T47D (cell line): ENCODE measurements at regions not wholly inside any gene's neighbourhood (a gene's known extent, or its start where the extent isn't known, plus 50 kb on each side); places are given as distances from the start of the nearest gene placed in this dataset.

Source experiments
- DNase-seq, 2 experiments: peaks; one replicate each; pipeline versions ENCODE4 v3.0.0 to v3.0.0-alpha.2; 2011 to 2012; ENCODE audit warnings: low read depth in 1 of 2, low spot score in 1 of 2
- JUND ChIP-seq: IDR thresholded peaks from 2 replicates; pipeline ENCODE4 v1.6.1; 2012; ENCODE audit warnings: low read depth
- in situ Hi-C: cut with HindIII; loops from 2 replicates; pipeline ENCODE4 v1.10.0; 2016; ENCODE audit warnings: low sequenced_read_pairs, low pct_unique_long_range_greater_than_20kb

DNA sequence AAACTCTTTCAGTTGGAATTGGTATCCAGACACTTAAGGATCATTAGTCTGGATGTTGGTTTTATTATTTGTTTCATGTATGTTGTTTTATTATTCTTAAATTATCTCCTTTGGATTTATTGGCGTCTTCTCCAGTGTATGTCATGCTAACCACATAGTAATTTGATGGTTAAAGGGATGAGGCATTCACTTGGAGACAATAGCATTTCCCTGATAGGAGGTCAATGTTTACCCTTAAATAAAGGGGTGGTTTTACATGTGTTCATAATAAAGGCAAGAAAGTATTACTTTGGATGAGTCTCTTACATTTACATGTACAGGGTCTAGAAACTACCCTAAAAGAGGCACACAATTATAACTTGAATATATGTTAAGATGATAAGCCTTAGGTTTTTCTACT is 51.2 kb upstream of the RNF144B start:
- TF ChIP-seq JUND: no peak
- DNase-seq: no peak
- in situ Hi-C loops: no loop called here

GRCh38 chr6:18334251-18334650 is 52.9 kb upstream of the RNF144B start:
- in situ Hi-C loops: no loop called here
- DNase-seq: no peak
- no peak for TF ChIP-seq JUND

DNA sequence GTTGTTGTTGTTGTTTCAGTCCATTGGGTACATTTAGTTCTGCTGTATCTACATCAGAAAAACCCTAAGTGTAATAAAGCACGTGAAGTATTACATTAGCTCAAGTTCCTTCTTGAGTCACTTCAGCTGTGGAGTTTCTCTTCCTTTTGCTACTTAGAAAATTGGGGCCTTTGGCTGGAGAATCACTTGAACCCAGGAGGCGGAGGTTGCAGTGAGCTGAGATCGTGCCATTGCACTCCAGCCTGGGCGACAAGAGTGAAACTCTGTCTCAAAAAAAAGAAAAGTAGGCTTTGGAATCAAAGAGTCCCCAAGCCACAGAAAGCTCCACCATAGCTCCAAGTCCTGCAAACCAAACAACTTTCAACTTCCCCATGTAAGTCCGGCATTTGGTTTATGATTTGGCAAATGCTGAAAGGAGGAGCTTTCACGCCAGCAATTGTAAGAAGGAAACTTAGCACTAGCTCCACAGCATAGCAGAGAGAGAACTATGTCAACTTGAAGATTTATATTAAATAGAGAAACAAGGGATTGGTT is 56.5 kb upstream of the RNF144B start:
- no peak for DNase-seq
- TF ChIP-seq JUND: no peak
- in situ Hi-C loops: no loop called here

- no peak for TF ChIP-seq JUND
- in situ Hi-C loops: no loop called here
- DNase-seq: no peak
Measured at GRCh38 chr6:18329776-18330175, 57.4 kb upstream of the RNF144B start.

- in situ Hi-C loops: no loop called here
- no peak for DNase-seq
- TF ChIP-seq JUND: no peak
Measured at GRCh38 chr6:18328540-18328939, 58.6 kb upstream of the RNF144B start.

GRCh38 chr6:18328070-18328469 is 59.1 kb upstream of the RNF144B start:
- in situ Hi-C loops: no loop called here
- TF ChIP-seq JUND: no peak
- no peak for DNase-seq

DNA sequence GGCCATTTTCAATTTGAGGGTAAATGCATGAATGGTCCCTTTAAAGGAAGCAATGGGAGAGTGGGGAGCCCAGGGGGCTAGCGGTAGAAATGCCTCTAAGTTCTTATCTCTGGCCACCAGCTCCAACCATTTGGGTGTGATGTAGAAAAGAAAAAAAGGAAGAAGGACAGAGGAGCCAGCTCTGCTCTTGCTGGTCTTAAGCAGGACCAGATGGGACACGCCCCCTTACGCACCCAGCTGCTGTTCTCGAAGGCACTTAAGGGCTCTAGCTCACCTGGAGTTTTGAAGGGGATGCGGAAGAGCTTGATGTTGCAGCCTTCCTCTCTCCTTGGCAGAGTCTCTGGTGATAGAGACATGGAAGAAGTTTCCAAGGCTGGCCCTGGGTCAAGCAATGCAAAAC is 59.5 kb upstream of the RNF144B start:
- no peak for TF ChIP-seq JUND
- no peak for DNase-seq
- in situ Hi-C loops: no loop called here

- in situ Hi-C loops: no loop called here
- peak in 1 of 2 experiments; percentile 49 for DNase-seq
- no peak for TF ChIP-seq JUND
Measured at GRCh38 chr6:18326980-18327379, 60.2 kb upstream of the RNF144B start.

GRCh38 chr6:18326001-18326400 is 61.1 kb upstream of the RNF144B start:
- no peak for DNase-seq
- in situ Hi-C loops: no loop called here
- no peak for TF ChIP-seq JUND

DNA sequence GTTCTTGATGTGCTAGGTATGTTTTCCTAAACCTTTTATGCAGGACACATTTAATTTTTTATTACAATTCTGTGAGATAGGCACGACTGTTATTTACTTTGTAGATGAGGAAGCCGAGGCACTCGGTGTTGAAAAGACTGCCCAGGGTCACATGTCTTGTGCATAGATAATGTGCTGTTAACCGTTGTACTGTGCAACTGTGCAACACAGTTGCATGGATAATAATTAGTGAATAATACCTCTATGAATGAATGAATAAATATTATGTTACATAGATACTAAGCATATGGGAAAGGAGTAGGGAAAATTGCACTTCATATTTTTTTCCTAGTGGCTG is 60.3 kb upstream of the DEK start:
- in situ Hi-C loops: no loop called here
- no peak for TF ChIP-seq JUND
- no peak for DNase-seq

GRCh38 chr6:18323935-18324705 is 59.8 kb upstream of the DEK start:
- no peak for TF ChIP-seq JUND
- DNase-seq: peak; percentile 34 to 71
- in situ Hi-C loops: no loop called here

- in situ Hi-C loops: no loop called here
- DNase-seq: no peak
Measured at GRCh38 chr6:18317850-18318249, 53.5 kb upstream of the DEK start.

GRCh38 chr6:18314317-18314997 is 50.1 kb upstream of the DEK start:
- in situ Hi-C loops: no loop called here
- no peak for DNase-seq
- TF ChIP-seq JUND: no peak

More at GRCh38 chr6:18317850-18318249, 53.5 kb upstream of the DEK start:
- no peak for TF ChIP-seq JUND
